ENCODE measurements at regions not wholly inside any gene's neighbourhood (a gene's known extent, or its start where the extent isn't known, plus 50 kb on each side); places are given as distances from the start of the nearest gene placed in this dataset.

DNA sequence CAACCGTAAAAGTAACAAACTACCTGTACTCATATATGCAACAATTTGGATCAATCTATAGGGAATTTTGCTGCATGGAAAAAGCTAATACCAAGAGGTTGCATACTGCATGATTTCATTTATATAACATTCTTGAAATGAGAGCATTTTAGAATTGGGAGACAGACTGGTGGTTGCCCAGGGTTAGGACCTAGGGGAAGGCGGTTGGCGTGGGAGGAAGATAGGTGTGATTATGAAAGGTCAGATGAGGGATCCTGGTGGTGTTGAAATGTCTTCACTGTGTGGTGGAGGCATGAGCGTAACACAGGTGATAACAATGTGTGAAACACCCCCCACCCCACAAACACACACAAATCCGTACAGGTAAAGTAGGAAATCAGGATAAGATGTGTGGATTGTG, 176.6 kb upstream of the ZBED5 start:
- DNase-seq (ENCODE audit: low spot score) = no peak
- Histone ChIP-seq H3K9me3 (ENCODE audit: low read length) (no peaks in the 10 kb centered on the region), H3K4me1 (ENCODE audit: insufficient read depth, low read length, poor library complexity, severe bottlenecking) (no peaks in the 10 kb centered on the region), H2AFZ (ENCODE audit: low read length) (no peak overlapping the region), H3K27ac (ENCODE audit: low read depth, low read length, poor library complexity, severe bottlenecking) (no peak overlapping the region), H3K36me3 (ENCODE audit: insufficient read depth, low read length) (no peaks in the 10 kb centered on the region), H3K79me2 (ENCODE audit: insufficient read depth, low read depth, low read length) (no peaks in the 10 kb centered on the region), H3K4me3 (ENCODE audit: low read depth, low read length, poor library complexity, severe bottlenecking) (no peak overlapping the region), H4K20me1 (ENCODE audit: insufficient read depth, low read length) (no peaks in the 10 kb centered on the region), H3K4me2 (ENCODE audit: low read length) (no peak overlapping the region), H3K9me2 (ENCODE audit: insufficient read depth, low read length) (no peaks in the 10 kb centered on the region)
- POLR2A ChIA-PET = interaction anchor here (0.6 kb wide), 1 partner anchor 110 kb away, joined by 3 read pairs; no protein-coding TSS in a partner anchor
- intact Hi-C loops (cut with micrococcal nuclease; ENCODE audit: unreplicated experiment) = no loop called here
- CTCF ChIA-PET (ENCODE audit: unreplicated experiment) = no interaction called here
- TF ChIP-seq CTCF (conservative IDR thresholded peaks at IDR 0.05; ENCODE audit: low read length) (no peak), EZH2phosphoT487 (IDR thresholded peaks at IDR 0.05; ENCODE audit: borderline replicate concordance, low read depth, low read length) (no peak)
- no TSS peak for BruUV-seq (replicated peaks)

DNA sequence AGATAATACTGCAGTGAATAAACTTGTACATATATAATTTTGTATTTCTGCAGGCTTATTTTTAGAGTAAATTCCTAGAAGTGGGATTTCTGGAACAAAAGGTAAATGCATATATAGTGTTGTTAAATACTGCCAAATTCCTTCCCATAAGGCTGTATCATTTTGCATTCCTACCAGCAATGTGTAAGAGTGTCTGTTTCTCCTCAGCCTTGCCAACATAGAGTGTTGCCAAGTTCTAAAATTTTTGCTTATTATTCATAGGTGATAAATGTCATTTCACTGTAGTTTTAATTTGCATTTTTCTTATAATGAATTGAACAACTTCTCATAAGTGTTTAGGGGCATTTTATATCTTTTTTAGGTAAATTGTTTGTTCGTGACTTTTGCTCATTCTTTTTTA, 174.2 kb upstream of the ZBED5 start:
- Histone ChIP-seq H3K9me3 (ENCODE audit: low read length) (no peaks in the 10 kb centered on the region), H3K4me3 (ENCODE audit: low read depth, low read length, poor library complexity, severe bottlenecking) (no peak overlapping the region), H3K4me1 (ENCODE audit: insufficient read depth, low read length, poor library complexity, severe bottlenecking) (no peaks in the 10 kb centered on the region), H3K4me2 (ENCODE audit: low read length) (no peak overlapping the region), H4K20me1 (ENCODE audit: insufficient read depth, low read length) (no peaks in the 10 kb centered on the region), H2AFZ (ENCODE audit: low read length) (no peak overlapping the region), H3K36me3 (ENCODE audit: insufficient read depth, low read length) (no peaks in the 10 kb centered on the region), H3K79me2 (ENCODE audit: insufficient read depth, low read depth, low read length) (no peaks in the 10 kb centered on the region), H3K9me2 (ENCODE audit: insufficient read depth, low read length) (no peaks in the 10 kb centered on the region), H3K27ac (ENCODE audit: low read depth, low read length, poor library complexity, severe bottlenecking) (no peak overlapping the region)
- TF ChIP-seq CTCF (conservative IDR thresholded peaks at IDR 0.05; ENCODE audit: low read length) (no peak), EZH2phosphoT487 (IDR thresholded peaks at IDR 0.05; ENCODE audit: borderline replicate concordance, low read depth, low read length) (no peak)
- BruUV-seq (replicated peaks) = no TSS peak
- ChIA-PET CTCF (ENCODE audit: unreplicated experiment) (no interaction called here), POLR2A (no interaction called here)
- intact Hi-C loops (cut with micrococcal nuclease; ENCODE audit: unreplicated experiment) = no loop called here
- no peak for DNase-seq (ENCODE audit: low spot score)

DNA sequence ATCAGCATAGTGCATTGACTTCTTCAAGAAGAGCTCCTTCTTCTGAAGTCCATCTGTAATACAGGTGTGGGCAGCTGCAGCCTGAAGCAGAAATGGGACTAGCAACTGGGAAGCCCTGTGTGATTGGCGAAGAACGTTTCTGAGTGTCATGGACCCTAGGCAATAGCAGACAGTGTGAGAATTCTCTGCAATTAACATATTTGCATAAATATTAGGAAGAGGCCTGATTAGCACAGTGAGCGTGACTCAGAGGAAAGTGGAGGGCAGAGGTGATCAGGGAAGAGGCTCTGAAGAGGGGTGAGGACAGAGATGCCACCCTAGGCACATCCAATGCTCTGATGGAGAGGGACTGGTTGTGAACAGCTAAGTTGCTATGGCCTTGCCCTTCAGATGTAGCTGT, 171.2 kb upstream of the ZBED5 start:
- H3K27ac ChIP-seq (ENCODE audit: low read depth, low read length, poor library complexity, severe bottlenecking) = no peak overlapping the region

More for the DNA sequence above, 171.2 kb upstream of the ZBED5 start:
- Histone ChIP-seq H3K9me3 (ENCODE audit: low read length) (no peaks in the 10 kb centered on the region), H4K20me1 (ENCODE audit: insufficient read depth, low read length) (no peaks in the 10 kb centered on the region), H3K79me2 (ENCODE audit: insufficient read depth, low read depth, low read length) (no peaks in the 10 kb centered on the region), H3K4me2 (ENCODE audit: low read length) (no peak overlapping the region), H3K36me3 (ENCODE audit: insufficient read depth, low read length) (no peaks in the 10 kb centered on the region), H2AFZ (ENCODE audit: low read length) (no peak overlapping the region), H3K4me1 (ENCODE audit: insufficient read depth, low read length, poor library complexity, severe bottlenecking) (no peaks in the 10 kb centered on the region), H3K9me2 (ENCODE audit: insufficient read depth, low read length) (no peaks in the 10 kb centered on the region), H3K4me3 (ENCODE audit: low read depth, low read length, poor library complexity, severe bottlenecking) (no peak overlapping the region)
- ChIA-PET POLR2A (no interaction called here), CTCF (ENCODE audit: unreplicated experiment) (interaction anchor here (0.6 kb wide), 1 partner anchor 246 kb away, joined by 3 read pairs; no protein-coding TSS in a partner anchor)
- BruUV-seq (replicated peaks) = no TSS peak
- intact Hi-C loops (cut with micrococcal nuclease; ENCODE audit: unreplicated experiment) = no loop called here
- DNase-seq (ENCODE audit: low spot score) = no peak
- TF ChIP-seq EZH2phosphoT487 (IDR thresholded peaks at IDR 0.05; ENCODE audit: borderline replicate concordance, low read depth, low read length) = no peak
- no peak for TF ChIP-seq CTCF (conservative IDR thresholded peaks at IDR 0.05; ENCODE audit: low read length)

Data from OCI-LY7 (cell line).